GM18909 (cell line): ENCODE measurements at regions not wholly inside any gene's neighbourhood (a gene's known extent, or its start where the extent isn't known, plus 50 kb on each side); places are given as distances from the start of the nearest gene placed in this dataset.
"Not testable (repeated sequence)": the region's sequence is repeated elsewhere in the genome, so short reads cannot be mapped to it uniquely, and the experiment has no call there.

ENCODE experiments used
- ATAC-seq: cut with Tn5 transposase; IDR thresholded peaks from one replicate; pipeline ENCODE4 v1.9.1; 2021; ENCODE audit warnings: mild to moderate bottlenecking; ENCODE audit not compliant: unreplicated experiment, poor library complexity

DNA sequence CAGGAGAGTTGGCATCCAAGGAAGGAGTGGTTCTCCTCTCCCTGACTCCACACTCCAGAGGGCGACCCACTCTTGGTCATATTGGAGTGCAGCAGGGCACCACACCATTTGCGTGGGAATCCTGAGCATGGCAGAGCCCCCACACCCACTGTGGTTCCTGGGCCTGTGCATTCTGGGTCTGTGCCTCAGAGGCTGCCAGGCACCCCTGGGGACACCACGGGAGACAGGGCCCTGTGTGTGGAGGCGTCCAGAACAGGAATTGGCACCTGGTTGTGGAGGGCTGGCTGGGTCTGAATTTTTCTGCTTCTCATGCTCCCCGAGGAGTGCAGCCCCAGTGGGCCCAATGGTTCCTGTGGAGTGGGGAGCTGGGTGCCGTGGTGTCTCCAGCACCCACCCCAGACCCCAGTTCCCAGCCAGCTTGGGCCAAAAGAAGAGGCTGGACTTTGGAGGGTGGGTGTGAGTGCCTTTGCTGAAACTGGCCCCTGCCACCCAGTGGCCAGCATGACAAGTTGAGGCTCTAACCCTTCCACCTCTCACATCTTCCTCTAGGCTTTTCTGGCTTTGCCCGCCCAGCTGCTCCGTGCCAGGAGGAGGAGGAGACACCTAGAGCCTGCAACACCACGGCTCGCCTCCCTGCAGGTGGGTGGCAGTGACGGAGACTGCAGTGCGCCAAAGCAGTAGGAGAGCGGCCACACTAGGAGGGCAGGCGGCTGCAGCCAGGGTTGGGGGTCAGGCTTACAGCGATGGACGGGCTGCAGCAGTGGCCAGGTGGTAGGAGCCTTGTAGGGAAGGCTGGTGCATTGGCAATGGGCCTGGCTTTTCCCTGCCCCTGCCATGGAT, 250.7 kb downstream of the TP53TG3F start:
- ATAC-seq = not testable (repeated sequence)

DNA sequence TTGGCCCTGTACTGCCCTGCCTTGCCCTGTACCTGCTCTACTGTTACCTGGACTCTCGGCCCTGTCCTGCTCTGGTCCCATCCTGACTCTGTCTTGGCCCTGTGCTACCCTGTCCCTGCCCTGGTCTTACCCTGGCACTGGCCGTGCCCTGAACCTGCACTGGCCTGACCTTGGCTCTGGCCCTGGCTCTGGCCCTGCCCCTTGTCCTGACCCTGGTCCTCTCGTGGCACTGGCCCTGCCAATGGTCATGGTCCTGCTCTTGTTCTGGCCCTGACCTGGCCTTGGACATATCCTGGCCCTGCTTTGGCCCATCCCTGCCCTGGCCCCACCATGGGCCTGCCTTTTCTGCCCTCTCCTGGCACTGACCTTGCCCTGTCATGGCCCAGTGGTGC, 251.3 kb downstream of the TP53TG3F start:
- not testable (repeated sequence) for ATAC-seq

DNA sequence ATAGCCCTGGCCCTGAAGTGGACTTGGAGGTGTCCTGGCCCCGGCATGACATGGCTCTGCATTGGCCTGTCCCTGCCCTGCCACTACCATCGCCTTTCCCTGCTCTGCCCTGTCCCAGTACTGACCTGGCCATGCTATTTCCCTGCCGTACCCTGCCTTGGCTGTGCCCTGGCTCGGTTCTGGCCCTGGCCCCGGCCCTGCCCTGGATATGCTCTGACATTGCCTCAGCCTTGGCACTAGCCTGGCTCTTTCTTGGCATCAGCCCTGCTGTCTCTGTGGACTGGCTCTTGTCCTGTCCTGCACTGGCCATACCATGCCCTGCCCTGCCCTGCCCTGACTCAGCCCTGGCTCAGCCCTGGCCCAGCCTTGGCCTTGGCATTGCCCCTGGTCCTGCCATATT, 252.2 kb downstream of the TP53TG3F start:
- ATAC-seq = not testable (repeated sequence)

DNA sequence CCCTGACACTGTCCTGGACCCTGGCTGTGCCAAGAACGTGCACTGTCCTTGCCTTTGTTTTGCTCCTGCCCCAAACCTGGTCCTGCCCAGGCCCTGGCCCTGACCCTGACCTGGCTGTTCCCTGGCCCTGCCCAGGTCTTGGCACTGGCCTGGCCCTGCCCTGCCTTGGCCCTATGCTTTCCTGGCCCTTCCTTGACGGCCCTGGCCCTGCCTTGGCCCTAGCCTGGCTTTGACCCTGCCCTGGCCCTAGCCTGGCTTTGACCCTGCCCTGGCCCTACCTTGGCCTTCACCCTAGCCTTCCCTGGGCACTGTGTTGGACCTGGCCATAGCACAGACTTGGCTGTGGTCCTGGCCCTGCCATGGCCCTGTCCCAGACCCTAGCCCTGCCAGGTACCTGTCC, 252.9 kb downstream of the TP53TG3F start:
- ATAC-seq = not testable (repeated sequence)

DNA sequence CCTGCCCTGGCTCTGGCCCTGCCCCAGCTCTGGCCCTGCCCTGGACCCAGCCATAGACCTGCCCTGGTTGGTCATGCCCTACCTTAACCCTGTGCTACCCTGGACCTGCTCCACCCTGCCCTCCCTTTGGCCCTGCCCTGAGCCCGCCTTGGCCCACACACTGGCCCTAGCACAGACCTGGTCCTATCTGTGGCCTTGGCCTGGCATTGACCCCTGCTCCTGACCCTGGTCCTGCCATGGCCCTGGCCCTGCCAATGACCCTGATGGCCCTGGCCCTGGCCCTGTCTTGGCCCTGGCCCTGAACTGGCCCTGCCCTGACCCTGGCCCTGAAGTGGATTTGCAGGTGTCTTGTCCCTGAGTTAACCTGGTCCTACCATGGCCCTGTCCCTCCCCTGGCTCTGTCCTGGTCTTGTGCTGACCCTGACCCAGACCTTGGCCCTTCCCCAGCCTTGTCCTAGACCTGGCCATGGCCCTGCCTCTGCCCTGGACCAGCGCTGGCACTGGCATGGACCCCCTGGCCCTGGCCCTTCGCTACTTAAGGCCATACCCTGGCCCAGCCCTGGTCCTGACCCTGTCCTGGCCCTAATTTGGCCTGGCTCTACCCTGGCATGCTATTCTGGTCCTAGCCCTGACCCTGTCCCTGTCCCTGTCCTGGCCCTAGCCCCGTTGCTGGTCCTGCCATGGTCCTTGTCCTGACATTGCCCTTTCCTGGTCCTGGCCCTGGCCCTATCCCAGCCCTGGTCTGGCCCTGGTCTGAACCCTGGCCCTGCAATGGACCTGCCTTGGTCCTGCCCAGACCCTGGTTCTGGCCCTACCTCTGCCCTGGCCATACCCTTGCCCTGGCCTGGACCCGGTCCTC, 253.7 kb downstream of the TP53TG3F start:
- ATAC-seq = not testable (repeated sequence)

DNA sequence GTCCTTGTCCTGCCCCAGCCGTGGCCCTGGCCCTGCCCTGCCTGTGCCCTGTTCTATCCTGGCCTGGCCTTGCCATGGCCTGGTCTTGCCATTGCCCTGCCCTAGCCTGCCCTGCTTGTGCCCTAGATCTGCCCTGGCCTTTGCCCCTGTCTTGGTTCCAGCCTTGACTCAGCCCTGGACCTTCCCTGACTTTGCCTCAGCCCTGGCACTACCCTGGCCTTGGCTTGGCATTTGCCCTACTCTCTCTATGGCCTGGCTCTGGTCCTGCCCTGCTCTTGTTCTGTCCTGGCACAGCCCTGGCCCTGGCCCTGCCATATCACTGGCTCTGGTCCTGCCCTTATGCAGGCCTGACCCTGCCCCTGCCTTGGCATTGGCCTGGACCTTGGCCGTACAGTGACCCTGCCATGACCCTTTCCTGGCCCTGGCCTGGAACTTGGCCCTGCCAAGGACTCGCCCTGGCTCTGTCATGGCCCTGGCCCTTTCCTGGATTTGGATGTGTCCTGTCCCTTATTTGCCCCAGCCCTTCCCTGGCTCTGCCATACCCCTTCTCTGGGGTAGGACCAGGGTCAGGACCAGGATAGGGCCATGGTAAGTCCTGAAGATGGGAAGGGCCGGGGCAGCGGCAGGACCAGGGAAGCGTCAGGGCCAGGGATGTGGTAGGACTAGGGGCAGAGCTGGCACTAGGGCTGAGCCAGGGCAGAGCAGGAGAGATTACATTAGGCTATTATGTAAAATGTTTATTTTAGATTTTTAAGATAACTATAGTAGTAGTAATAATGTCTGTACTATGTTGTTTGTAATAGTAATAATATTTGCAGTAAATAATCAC, 254.5 kb downstream of the TP53TG3F start:
- not testable (repeated sequence) for ATAC-seq

DNA sequence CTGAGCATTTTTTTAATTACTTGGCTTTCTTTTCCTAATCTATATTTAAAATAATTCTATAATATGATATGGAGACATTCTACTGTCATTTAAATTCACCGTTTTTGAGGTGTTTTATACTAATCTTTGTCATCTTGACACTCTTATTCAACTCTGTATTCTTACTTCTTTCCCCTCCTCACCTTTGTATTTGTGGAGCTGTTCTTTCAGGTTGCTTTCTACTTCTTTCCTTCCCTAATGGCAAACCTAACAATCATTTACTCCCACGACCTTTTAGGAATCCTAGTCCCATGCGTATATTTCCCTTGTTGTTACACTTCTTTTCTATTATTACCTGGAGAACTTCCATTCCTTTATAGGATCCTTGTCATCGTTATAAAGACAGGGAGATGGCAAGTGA, 271.8 kb downstream of the TP53TG3F start:
- ATAC-seq = not testable (repeated sequence)

DNA sequence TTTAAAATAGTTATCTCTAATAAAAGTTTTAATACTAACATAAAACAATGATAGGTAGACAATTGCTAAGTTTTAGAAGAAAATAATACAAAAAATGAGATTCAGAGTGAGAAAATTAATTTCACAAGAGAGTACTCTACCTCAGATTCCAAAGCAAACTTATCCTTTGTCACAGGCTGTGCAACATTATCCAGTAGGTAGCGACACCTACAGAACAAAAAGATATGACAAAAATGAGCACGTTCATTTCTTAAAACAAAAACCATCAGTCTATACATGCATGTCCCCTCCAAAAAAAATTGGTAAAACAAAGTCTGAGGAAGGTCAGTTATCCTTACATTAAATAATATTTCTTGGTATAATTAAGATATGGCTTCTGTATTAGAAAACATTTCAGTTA, 275.2 kb downstream of the TP53TG3F start:
- not testable (repeated sequence) for ATAC-seq

DNA sequence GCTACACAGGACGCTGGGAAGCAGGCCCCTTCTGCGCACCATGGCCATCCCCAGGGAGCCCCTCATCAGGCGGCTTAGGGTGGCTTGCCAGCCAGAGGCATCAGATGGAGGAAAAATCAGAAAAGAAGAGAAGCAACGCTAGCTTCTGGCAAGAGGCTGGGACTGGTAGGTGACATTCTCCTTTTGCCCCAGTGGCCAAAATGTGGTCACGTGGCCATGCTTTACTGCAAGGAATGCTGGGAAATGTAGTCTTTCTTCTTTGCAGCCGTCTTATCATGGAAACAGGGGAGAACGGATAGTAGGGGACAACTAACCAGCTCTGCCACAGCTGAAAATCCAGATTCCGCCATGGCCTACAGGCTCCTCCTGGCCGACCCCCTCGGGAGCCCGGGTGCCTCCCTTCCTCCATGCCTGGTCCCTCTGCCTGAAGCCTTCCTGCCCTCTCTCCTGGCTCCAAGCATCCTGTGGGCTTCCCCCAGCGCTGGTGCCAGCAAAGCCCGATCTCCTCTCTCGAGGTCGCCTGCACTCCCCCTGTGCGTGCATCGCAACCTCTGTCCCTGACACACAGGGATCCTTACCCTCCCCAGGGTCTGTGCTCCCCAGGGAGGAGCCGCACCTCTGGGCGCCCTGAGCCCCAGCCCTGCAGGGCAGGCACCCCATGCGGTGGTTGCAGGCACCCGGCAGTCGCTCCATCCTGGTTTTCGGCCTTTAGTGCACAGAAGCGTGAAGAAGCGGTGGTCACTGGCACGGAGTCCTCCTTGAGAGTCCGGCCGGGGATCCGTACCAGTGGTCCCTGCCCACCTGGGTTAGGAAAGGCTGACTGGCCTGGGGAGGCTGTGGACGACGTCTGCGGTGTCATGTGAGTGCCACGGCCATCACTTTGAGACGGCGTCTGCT, 307.7 kb downstream of the TP53TG3F start:
- ATAC-seq = not testable (repeated sequence)

DNA sequence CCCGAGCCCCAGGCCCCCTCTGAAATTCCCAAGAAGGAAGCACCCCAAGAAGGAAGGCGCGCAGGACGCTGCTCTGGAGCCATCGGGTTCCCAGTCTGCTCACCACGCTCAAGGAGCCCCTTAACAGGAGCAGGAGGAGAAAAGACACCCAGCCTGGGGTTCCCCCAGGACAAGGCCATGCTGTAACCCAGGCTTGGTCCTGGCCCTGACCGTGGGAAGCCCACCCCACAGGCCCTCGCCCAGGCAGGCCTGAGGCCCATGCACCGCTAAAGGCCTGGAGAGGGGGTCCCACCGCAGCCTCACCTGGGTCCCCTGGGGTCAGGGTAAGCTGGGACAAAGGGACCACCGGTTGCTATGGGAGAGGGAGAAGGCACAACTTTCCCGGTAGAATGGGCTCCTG, 309.3 kb downstream of the TP53TG3F start:
- not testable (repeated sequence) for ATAC-seq

DNA sequence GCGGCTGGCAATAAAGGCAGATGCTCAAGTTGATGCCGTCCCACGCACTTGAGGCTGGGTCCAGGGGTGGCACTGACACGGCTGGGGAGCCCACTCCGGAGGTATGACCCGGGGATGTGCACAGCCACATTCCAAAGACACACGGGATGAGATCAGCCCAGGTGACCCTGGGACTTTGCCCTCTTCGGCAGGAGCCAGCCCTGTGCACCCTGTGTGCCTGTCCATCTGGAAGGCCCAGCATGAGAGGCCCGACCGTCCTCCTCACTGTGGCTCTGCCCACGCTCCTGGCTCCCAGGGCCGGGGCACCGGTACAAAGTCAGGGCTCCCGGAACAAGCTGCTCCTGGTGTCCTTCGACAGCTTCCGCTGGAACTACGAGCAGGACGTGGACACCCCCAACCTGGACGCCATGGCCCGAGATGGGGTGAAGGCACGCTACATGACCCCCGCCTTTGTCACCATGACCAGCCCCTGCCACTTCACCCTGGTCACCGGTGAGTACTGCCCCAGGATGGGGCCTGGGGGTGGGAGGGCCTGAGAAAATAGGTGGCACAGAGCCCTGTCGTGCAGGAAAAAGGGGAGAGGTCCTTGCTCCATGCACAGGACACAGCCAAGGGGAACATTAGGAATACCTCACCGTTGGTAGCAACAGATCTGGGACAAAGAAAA, 309.9 kb downstream of the TP53TG3F start:
- ATAC-seq = not testable (repeated sequence)

DNA sequence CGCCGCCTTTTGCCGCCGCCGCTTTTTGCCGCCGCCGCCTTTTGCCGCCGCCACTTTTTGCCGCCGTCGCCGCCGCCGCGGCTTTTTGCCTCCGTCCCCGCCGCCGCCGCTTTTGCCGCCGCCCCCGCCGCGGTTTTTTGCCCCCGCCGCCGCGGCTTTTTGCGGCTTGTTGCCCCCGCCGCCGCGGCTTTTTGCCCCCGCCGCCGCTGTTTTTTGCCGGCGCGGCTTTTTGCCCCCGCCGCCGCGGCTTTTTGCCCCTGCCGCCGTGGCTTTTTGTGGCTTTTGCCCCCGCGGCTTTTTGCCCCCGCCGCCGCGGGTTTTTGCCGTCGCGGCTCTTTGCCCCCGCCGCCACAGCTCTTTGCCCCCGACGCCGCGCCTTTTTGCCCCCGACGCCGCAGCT, 311.1 kb downstream of the TP53TG3F start:
- not testable (repeated sequence) for ATAC-seq

DNA sequence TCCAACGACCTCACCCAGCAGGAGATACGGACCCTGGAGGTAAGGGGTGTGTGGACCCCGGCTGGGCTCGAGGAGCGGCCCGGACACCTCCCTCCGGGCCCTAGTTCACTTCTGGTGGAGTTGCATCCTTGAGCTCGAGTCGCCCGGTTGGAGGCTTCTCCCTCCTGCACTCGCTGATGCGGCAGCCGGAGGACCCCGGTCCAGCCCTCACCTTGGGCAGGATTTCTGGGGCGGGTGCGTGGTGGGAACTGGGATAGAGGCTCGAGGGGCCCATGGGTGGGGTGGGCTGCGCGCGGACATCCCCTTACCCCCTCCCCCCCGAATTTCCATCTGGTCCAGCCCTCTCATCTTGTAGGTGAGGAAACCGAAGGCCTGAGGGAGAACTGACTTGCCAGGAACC, 311.8 kb downstream of the TP53TG3F start:
- ATAC-seq = not testable (repeated sequence)

DNA sequence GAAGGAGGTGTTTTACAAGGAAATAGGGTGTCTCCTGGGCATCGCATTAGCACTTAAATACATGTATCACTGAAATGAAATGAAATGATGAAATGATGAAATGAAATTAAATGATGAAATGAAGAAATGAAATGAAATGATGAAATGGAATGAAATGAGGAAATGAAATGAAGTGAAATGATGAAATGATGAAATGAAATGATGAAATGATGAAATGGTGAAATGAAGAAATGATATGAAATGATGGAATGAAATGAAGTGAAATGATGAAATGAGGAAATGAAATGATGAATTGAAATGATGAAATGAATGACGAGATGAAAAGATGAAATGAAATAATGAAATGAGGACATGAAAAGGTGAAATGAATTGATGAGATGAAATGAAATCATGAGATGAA, 314.6 kb downstream of the TP53TG3F start:
- not testable (repeated sequence) for ATAC-seq

DNA sequence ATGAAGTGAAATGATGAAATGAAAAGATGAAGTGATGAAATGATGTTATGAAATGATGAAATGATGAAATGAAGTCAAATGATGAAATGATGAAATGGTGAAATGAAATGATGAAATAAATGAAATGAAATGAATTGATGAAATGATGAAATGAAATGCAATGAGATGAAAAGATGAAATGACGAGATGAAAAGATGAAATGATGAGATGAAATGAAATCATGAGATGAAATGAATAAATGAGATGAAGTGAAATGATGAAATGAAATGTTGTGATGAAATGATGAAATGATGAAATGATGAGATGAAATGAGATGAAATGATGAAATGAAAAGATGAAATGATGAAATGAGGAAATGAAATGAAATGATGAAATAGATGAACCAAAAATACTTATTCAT, 315.3 kb downstream of the TP53TG3F start:
- ATAC-seq = not testable (repeated sequence)

DNA sequence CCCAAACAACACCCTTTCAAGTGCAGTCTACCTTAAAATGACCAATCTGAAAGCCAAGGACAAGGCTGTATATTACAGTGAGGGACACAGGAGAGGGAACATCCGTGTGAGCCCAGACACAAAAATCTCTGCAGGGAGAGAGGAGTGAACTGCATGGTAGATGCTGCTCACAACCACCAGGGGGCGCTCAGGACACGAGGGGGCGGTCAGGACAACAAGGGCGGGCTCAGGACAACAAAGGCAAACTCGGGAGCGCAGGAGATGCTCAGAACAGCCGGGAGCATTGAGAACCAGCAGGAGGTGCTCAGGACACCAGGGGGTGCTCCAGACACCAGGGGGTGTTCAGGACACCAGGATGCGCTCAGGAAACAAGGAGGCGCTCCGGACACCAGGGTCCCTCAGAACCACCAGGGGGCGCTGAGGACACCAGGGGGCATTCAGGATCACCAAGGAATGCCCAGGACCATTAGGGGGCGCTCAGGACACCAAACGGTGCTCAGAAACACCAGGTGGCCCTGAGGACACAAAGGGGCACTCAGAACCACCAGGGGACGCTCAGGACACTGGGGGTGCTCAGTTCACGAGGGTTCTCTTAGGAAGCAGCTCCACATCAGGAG, 357.0 kb downstream of the TP53TG3F start:
- not testable (repeated sequence) for ATAC-seq

DNA sequence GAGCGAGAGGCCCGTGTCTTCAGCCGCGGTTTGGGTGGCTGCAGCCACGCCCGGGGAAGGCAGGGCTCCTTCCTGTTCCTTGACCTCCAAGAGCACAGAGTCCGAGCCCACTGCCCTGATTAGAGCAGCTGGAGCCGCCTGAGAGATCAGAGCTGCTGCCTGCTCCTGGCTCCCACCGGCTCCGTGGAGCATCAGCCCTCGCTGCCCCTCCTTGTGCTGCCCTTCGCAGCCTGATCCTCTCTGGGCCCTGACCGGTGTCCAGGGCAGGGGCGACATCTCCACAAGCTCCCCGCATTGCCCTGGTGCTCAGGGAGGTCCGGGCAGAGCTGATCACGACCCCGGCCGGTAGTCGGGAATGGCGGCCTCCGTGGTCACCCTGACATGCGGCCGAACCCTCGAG, 365.3 kb downstream of the TP53TG3F start:
- not testable (repeated sequence) for ATAC-seq

DNA sequence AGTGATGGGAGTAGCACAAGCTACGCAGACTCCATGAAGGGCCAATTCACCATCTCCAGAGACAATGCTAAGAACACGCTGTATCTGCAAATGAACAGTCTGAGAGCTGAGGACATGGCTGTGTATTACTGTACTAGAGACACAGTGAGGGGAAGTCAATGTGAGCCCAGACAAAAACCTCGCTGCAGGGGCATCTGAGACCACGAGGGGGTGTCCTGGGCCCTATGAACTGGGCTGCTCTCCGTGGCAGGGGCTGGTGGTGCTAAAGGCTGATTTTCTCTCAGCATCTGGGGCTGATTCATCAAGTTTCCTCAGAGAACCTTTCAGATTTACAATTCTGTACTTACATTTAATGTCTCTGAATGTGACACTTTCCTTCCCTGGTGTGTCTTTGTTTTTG, 368.1 kb downstream of the TP53TG3F start:
- ATAC-seq = not testable (repeated sequence)
